Fibroblast of lung (primary cell): ENCODE measurements at regions not wholly inside any gene's neighbourhood (a gene's known extent, or its start where the extent isn't known, plus 50 kb on each side); places are given as distances from the start of the nearest gene placed in this dataset.

Experiments used
- CTCF ChIP-seq, 2 donors: IDR thresholded peaks in 1 of 2; conservative IDR thresholded peaks in 1 of 2; 1 replicate in 1 of 2; 2 replicates in 1 of 2; pipeline ENCODE4 v1.5.1; 2011 to 2012; ENCODE audit warnings: low read length in 2 of 2, control low read depth in 1 of 2, inconsistent platforms in 1 of 2, low read depth in 1 of 2, mild to moderate bottlenecking in 1 of 2
- EZH2 ChIP-seq: IDR thresholded peaks from 2 replicates; pipeline ENCODE4 v1.5.1; 2012; ENCODE audit warnings: low read length, control low read depth, mild to moderate bottlenecking; ENCODE audit errors: missing control alignments

- no peak for TF ChIP-seq CTCF (conservative IDR thresholded peaks at IDR 0.05 in 1 of 2, IDR thresholded peaks at IDR 0.05 in 1 of 2; ENCODE audit: low read depth in 1 of 2, low read length in 2 of 2)
- no peak for TF ChIP-seq EZH2
Observed at GRCh38 chr16:20166531-20167235, 93.0 kb upstream of the GPR139 start.
